ENCODE measurements at regions not wholly inside any gene's neighbourhood (a gene's known extent, or its start where the extent isn't known, plus 50 kb on each side); places are given as distances from the start of the nearest gene placed in this dataset.

GRCh38 chr17:74070374-74070773, 133.1 kb upstream of the RPL38 start:
- H3K9me3 ChIP-seq (replicated peaks; ENCODE audit: insufficient read depth, low read length): no peaks in the 10 kb centered on the region
- H3K36me3 ChIP-seq (replicated peaks; ENCODE audit: insufficient read depth, low read length): no peaks in the 10 kb centered on the region
- no peak overlapping the region for H3K27ac ChIP-seq (ENCODE audit: low read length)
- H3K79me2 ChIP-seq (ENCODE audit: low read length): no peaks in the 10 kb centered on the region
- H4K20me1 ChIP-seq (ENCODE audit: insufficient read depth, low read length): no peaks in the 10 kb centered on the region
- H3F3A ChIP-seq (ENCODE audit: insufficient read depth, low read length): no peaks in the 10 kb centered on the region
- H3K4me1 ChIP-seq (ENCODE audit: low read length): no peaks in the 10 kb centered on the region
- DNase-seq: no peak
- no peak overlapping the region for H3K4me2 ChIP-seq (ENCODE audit: low read depth, low read length)
- H3K27me3 ChIP-seq (replicated peaks; ENCODE audit: insufficient read depth, low read length): peaks cover 59% of the 10 kb centered on the region
- H3K9me2 ChIP-seq (replicated peaks; ENCODE audit: insufficient read depth, low read length): no peaks in the 10 kb centered on the region
- H3K9ac ChIP-seq (ENCODE audit: low read length): no peak overlapping the region
- H3K4me3 ChIP-seq (ENCODE audit: low read length): no peak overlapping the region
- TF ChIP-seq EZH2 (optimal IDR thresholded peaks at IDR 0.05; ENCODE audit: low read depth, low read length) (no peak), CTCF (IDR thresholded peaks at IDR 0.05; ENCODE audit: low read length) (no peak), EZH2phosphoT487 (IDR thresholded peaks at IDR 0.05; ENCODE audit: low read length) (no peak)
- no peak overlapping the region for H2AFZ ChIP-seq (ENCODE audit: low read length)

- Histone ChIP-seq H3K9ac (ENCODE audit: low read length) (no peak overlapping the region), H3K4me1 (ENCODE audit: low read length) (no peaks in the 10 kb centered on the region), H4K20me1 (ENCODE audit: insufficient read depth, low read length) (no peaks in the 10 kb centered on the region), H3K27me3 (replicated peaks; ENCODE audit: insufficient read depth, low read length) (peaks cover 52% of the 10 kb centered on the region), H3K4me2 (ENCODE audit: low read depth, low read length) (no peak overlapping the region), H3K9me3 (replicated peaks; ENCODE audit: insufficient read depth, low read length) (no peaks in the 10 kb centered on the region), H3K4me3 (ENCODE audit: low read length) (no peak overlapping the region), H2AFZ (ENCODE audit: low read length) (no peak overlapping the region), H3K36me3 (replicated peaks; ENCODE audit: insufficient read depth, low read length) (no peaks in the 10 kb centered on the region), H3K79me2 (ENCODE audit: low read length) (no peaks in the 10 kb centered on the region), H3F3A (ENCODE audit: insufficient read depth, low read length) (no peaks in the 10 kb centered on the region), H3K9me2 (replicated peaks; ENCODE audit: insufficient read depth, low read length) (no peaks in the 10 kb centered on the region), H3K27ac (ENCODE audit: low read length) (no peak overlapping the region)
- TF ChIP-seq CTCF (IDR thresholded peaks at IDR 0.05; ENCODE audit: low read length) (no peak), EZH2 (optimal IDR thresholded peaks at IDR 0.05; ENCODE audit: low read depth, low read length) (no peak), EZH2phosphoT487 (IDR thresholded peaks at IDR 0.05; ENCODE audit: low read length) (no peak)
- DNase-seq: no peak
Measured at GRCh38 chr17:74070998-74071679, 132.3 kb upstream of the RPL38 start.

- DNase-seq: no peak
- Histone ChIP-seq H4K20me1 (ENCODE audit: insufficient read depth, low read length) (no peaks in the 10 kb centered on the region), H3K79me2 (ENCODE audit: low read length) (no peaks in the 10 kb centered on the region), H2AFZ (ENCODE audit: low read length) (no peak overlapping the region), H3K27me3 (replicated peaks; ENCODE audit: insufficient read depth, low read length) (peaks cover 40% of the 10 kb centered on the region), H3K4me1 (ENCODE audit: low read length) (no peaks in the 10 kb centered on the region), H3F3A (ENCODE audit: insufficient read depth, low read length) (no peaks in the 10 kb centered on the region), H3K36me3 (replicated peaks; ENCODE audit: insufficient read depth, low read length) (no peaks in the 10 kb centered on the region), H3K9me3 (replicated peaks; ENCODE audit: insufficient read depth, low read length) (no peaks in the 10 kb centered on the region), H3K4me2 (ENCODE audit: low read depth, low read length) (no peak overlapping the region), H3K27ac (ENCODE audit: low read length) (no peak overlapping the region), H3K9ac (ENCODE audit: low read length) (no peak overlapping the region), H3K4me3 (ENCODE audit: low read length) (no peak overlapping the region), H3K9me2 (replicated peaks; ENCODE audit: insufficient read depth, low read length) (no peaks in the 10 kb centered on the region)
- TF ChIP-seq CTCF (IDR thresholded peaks at IDR 0.05; ENCODE audit: low read length) (no peak), EZH2 (optimal IDR thresholded peaks at IDR 0.05; ENCODE audit: low read depth, low read length) (no peak), EZH2phosphoT487 (IDR thresholded peaks at IDR 0.05; ENCODE audit: low read length) (no peak)
Measured at GRCh38 chr17:74072340-74072739, 131.1 kb upstream of the RPL38 start.

All from MM.1S (cell line).